ENCODE measurements at regions not wholly inside any gene's neighbourhood (a gene's known extent, or its start where the extent isn't known, plus 50 kb on each side); places are given as distances from the start of the nearest gene placed in this dataset.
A peak's percentile ranks its signal among the peaks of the same experiment; 100 is the strongest.
"Not testable (repeated sequence)": the region's sequence is repeated elsewhere in the genome, so short reads cannot be mapped to it uniquely, and the experiment has no call there.

DNA sequence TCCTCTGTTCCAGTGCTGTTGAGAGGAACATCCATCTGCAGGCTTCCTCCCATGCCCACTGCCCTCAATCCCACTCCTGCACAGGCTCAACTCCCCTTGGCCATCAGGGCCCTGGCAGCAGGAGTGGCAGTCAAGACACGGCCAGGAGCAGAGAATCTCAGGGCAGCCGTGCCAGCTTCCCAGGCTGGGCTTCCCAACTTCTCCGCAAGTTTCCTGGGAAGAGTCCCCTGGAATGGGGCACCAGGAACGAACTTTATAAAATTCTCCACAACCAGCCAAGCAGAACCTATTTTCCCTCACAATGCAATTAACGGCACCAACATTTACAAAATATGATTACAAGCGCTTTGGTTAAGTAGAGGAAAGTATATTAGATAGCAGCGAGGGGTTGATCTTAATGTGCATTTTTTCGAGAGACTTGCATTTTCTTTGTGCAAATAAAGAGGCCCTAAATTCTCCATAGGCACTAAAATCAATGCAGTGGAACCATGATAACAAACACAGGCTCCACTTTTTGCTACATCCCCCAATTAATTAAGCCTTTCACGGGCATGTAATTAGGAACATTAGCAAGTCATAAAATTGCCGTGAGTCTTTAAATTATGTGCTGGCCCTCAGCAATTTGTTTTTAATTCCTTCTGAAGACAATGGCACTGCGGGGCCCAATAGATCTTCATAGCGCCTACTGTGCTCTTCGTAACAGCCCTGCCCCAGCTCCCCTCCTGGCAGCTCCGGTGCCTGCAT, 99.9 kb upstream of the LHX1 start:
- H3K36me3 Mint-ChIP-seq = no peaks in the 10 kb centered on the region
- H3K4me3 Mint-ChIP-seq = no peak overlapping the region
- DNase-seq (no peak), ATAC-seq (replicated peaks) (no peak)
- no peaks in the 10 kb centered on the region for H3K4me1 Mint-ChIP-seq
- H3K27ac Mint-ChIP-seq = no peak overlapping the region
- peaks cover 31 to 47% of the 10 kb centered on the region in 2 donors for H3K27me3 Mint-ChIP-seq
- H3K9me3 Mint-ChIP-seq = peaks cover 0 to 7% of the 10 kb centered on the region in 2 donors

DNA sequence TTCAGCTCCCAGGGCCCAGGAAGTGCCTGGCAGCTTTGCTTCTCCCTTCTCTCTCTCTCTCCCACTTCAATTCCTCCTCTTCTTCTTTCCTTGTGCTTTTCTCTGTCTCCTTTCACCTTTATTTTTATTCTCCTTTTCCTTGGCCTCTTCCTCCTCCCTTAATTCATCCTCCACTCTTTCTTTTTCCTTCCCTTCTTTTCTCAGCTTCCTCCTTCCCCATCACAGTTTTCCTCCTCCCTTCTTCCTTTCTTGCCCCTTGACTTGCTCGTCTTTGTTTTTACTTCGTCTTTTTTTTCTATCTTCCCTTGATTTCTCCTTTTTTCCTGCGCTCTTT, 99.4 kb upstream of the LHX1 start:
- ATAC-seq (replicated peaks) (no peak), DNase-seq (no peak)
- H3K4me3 Mint-ChIP-seq = no peak overlapping the region
- H3K9me3 Mint-ChIP-seq = peaks cover 0 to 7% of the 10 kb centered on the region in 2 donors
- H3K27ac Mint-ChIP-seq = no peak overlapping the region
- H3K4me1 Mint-ChIP-seq = no peaks in the 10 kb centered on the region
- H3K36me3 Mint-ChIP-seq = no peaks in the 10 kb centered on the region
- peaks cover 31 to 52% of the 10 kb centered on the region in 2 donors for H3K27me3 Mint-ChIP-seq

DNA sequence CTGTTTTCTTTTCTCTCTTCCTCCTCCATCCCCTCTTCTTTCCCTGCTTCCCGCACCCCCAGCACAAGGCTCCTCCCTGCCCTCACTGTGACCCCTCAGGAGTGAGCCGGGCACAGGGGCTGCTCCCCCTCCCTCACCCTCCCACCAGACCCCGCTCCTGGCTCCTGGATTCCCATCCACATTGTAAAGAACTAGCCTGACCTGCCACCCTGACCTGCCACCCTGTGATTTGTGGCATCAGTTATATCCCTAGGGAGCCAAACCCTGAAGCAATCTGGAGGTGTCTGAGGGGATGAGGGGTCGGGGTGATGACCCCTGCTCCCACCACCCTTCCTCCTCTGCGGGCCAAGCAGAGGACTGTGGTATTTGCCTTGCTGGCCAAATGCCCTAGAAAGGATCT, 98.0 kb upstream of the LHX1 start:
- DNase-seq = no peak
- no peak for ATAC-seq (replicated peaks)
- Mint-ChIP-seq H3K36me3 (no peaks in the 10 kb centered on the region), H3K27ac (peak overlapping the region; percentile 43), H3K9me3 (peaks cover 0 to 7% of the 10 kb centered on the region in 2 donors), H3K27me3 (peaks cover 37 to 63% of the 10 kb centered on the region in 2 donors), H3K4me3 (no peak overlapping the region), H3K4me1 (no peaks in the 10 kb centered on the region)

DNA sequence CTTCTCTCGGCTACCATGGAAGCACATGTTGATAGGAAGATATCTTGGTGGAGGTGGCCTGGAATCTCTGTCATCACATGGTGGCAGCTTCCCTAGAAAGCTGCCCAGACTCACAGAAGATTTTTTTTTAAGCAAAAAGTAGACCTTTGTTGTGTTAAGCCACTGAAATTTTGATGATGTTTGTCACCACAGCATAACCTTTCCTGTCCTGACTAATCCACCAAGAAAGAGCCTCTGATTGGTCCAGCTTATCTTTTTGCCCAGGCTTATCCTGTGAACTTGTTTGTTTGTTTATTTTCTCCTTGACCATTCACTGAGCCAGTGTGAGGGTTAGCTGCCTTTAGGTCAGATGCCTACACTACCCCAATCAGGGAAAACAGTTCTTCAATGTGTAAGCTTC, 96.5 kb upstream of the LHX1 start:
- Mint-ChIP-seq H3K4me3 (no peak overlapping the region), H3K27ac (no peak overlapping the region), H3K9me3 (peaks cover 0 to 4% of the 10 kb centered on the region in 2 donors), H3K4me1 (no peaks in the 10 kb centered on the region), H3K27me3 (peaks cover 46 to 71% of the 10 kb centered on the region in 2 donors), H3K36me3 (no peaks in the 10 kb centered on the region)
- no peak for DNase-seq
- ATAC-seq (replicated peaks) = no peak

DNA sequence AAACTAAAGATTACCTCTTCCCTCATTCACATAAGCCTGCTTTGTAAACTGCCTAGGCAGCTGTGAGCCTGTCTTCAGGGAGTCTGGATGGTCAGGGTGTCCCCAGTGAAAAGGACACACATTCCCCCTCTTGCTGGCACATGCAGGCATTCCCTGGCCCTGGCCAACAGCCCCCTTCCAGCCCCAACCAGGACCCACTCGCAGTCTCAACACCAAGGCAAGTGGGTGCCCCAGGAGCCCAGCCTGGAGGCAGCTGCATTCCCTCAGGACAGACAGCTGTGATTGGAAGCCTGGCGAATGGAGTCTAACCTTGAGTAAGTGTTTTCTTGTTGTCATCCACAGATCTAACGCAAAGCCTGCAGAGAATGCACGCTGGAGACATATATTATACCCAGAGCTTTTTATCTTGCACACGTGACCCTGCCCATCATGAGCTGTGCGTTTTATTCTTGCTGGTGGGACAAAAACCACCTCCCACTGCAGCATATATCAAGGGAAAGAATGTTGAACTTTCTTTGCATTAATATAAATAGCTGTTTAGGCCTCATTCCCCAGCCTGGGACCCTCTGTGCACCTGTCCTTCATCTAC, 95.0 kb upstream of the LHX1 start:
- Mint-ChIP-seq H3K9me3 (peaks cover 0 to 4% of the 10 kb centered on the region in 2 donors), H3K27me3 (peaks cover 53 to 82% of the 10 kb centered on the region in 2 donors), H3K27ac (no peak overlapping the region), H3K4me1 (no peaks in the 10 kb centered on the region), H3K36me3 (no peaks in the 10 kb centered on the region), H3K4me3 (no peak overlapping the region)
- DNase-seq (no peak), ATAC-seq (replicated peaks) (no peak)

DNA sequence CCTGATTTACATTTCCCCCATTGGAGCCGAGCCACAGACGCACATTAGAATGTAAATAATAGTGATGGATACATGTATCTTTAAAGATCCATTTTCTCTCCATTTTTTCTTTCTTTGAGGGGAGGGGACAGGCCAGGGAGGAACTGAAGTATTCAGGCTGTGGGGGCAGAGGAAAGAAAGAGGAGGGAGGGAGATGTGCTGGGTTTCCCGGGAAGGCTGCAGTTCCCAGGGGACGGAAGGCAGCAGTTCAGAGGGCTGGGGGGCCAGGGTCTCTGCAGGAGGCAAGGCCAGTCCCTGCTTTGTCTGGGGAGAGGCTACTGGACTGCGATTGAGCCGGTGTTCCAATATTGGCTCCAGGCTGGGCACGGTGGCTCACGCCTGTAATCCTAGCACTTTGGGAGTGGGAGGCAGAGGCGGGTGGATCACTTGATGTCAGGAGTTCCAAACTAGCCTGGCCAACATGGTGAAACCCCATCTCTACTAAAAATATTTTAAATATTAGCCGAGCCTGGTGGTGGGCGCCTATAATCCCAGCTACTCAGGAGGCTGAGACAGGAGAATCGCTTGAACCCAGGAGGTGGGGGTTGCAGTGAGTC, 94.2 kb upstream of the LHX1 start:
- Mint-ChIP-seq H3K4me1 (no peaks in the 10 kb centered on the region), H3K4me3 (no peak overlapping the region), H3K27ac (no peak overlapping the region), H3K36me3 (no peaks in the 10 kb centered on the region), H3K9me3 (peaks cover 0 to 4% of the 10 kb centered on the region in 2 donors), H3K27me3 (peaks cover 53 to 77% of the 10 kb centered on the region in 2 donors)
- ATAC-seq (replicated peaks) (no peak), DNase-seq (no peak)

DNA sequence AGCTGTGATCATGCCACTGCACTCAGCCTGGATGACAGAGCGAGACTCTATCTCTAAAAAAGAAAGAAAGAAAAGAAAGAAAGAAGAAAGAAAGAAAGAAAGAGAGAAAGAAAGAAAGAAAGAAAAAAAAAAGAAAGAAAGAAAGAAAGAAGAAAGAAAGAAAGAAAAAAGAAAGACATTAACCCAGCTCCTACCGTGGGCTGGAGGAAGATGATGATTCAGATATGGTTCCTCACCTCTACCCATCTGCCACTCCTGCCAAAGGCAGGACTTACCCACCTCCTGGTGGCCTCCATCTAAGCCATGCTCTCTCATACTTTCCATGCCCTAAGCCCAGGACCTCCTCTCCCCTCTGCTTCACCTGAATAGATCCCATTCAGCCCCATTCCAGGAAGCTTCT, 93.3 kb upstream of the LHX1 start:
- Mint-ChIP-seq H3K36me3 (no peaks in the 10 kb centered on the region), H3K4me3 (no peak overlapping the region), H3K9me3 (peaks cover 0 to 4% of the 10 kb centered on the region in 2 donors), H3K4me1 (no peaks in the 10 kb centered on the region), H3K27ac (no peak overlapping the region), H3K27me3 (peaks cover 53 to 75% of the 10 kb centered on the region in 2 donors)
- DNase-seq = no peak
- no peak for ATAC-seq (replicated peaks)

DNA sequence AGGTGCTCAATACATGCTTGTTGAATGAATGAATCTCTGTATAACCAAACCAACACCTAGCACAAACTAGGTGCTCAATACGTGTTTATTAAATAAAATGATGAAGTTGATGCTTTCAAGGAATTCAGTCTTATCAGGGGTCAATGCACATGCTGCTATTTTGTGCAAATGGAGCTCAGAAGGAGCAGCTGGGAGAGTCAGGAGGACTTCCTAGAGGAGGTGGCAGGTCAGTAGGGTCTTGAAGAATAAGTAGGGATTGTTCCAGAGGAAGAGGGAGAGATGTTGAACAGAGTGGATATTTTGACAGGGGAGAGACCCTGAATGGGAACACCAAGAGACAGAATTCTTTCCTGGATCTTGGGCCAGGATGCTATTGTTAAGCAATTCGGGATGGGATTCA, 92.7 kb upstream of the LHX1 start:
- peaks cover 0 to 4% of the 10 kb centered on the region in 2 donors for H3K9me3 Mint-ChIP-seq
- H3K4me3 Mint-ChIP-seq = no peak overlapping the region
- no peak for DNase-seq
- ATAC-seq (replicated peaks) = no peak
- no peak overlapping the region for H3K27ac Mint-ChIP-seq
- H3K36me3 Mint-ChIP-seq = no peaks in the 10 kb centered on the region
- peaks cover 0 to under 1% of the 10 kb centered on the region in 2 donors for H3K4me1 Mint-ChIP-seq
- peaks cover 48 to 71% of the 10 kb centered on the region in 2 donors for H3K27me3 Mint-ChIP-seq

DNA sequence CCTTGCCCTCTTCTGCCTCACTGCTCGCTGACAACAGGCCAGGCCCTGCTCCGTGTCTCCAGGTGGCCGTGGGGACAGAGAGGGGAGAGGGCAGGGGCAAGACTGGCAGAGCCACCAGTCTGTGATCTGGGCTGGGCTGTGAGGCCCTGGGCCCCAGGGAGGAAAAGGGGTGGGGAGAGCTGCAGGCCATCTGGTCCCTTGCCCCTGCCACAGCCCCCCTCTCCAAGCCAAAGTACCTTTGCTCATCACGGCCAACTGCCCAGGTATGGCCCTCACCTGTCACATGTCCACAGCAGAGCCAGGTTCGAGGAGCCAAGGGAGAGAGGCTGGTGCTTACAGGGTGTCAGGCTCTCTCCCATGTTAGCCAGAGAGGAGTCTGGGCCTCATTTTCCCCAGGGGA, 91.4 kb upstream of the LHX1 start:
- Mint-ChIP-seq H3K9me3 (peaks cover 0 to 3% of the 10 kb centered on the region in 2 donors), H3K4me3 (no peak overlapping the region), H3K27me3 (peaks cover 41 to 59% of the 10 kb centered on the region in 2 donors), H3K4me1 (peaks cover 0 to 3% of the 10 kb centered on the region in 2 donors), H3K27ac (no peak overlapping the region), H3K36me3 (no peaks in the 10 kb centered on the region)
- no peak for ATAC-seq (replicated peaks)
- DNase-seq = no peak

DNA sequence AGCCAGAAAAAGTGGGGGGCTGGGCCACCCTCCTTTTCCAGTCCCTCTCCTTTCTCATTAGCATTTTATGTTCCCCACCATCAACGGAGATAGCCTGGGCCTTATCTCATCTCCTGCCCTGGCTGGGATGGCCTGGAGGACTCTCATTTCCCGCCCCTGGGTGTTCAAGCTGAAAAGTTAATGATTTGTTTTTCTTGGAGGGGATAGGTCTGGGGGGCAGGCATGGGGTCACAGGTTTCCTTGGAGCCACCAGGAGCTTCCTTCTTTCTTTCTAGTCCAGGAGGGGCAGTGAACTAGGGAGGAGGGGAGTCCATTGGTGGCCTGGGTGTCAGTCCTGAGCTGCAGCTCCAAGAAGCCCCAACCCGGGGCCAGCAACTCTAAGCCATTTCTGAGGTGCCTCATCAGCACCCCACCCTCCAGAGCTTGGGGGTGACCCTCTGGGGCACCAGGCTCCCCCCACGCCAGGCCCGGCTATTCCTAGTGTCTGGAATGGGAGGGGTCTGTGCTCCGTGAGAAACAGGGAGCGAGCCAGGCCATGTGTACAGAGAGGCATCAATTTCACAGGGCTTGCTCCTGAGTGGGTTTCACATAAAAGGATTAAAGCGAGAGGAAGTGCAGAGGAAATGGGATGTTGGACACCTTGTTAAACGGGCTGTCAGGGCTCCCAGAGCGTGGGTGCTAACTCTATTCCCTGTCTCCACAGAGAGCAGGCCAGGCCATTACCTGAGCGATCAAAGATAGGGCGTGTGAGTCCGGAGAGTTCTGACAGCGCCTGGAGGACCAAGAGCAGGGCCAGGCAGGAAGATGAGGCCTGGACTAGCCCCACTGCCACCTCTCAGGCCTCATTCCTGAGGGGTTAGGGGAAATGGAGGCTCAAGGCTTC, 90.6 kb upstream of the LHX1 start:
- DNase-seq (no peak), ATAC-seq (replicated peaks) (no peak)
- Mint-ChIP-seq H3K27me3 (peaks cover 36 to 54% of the 10 kb centered on the region in 2 donors), H3K4me3 (no peak overlapping the region), H3K9me3 (no peaks in the 10 kb centered on the region), H3K27ac (no peak overlapping the region), H3K4me1 (peaks cover 0 to 3% of the 10 kb centered on the region in 2 donors), H3K36me3 (no peaks in the 10 kb centered on the region)

DNA sequence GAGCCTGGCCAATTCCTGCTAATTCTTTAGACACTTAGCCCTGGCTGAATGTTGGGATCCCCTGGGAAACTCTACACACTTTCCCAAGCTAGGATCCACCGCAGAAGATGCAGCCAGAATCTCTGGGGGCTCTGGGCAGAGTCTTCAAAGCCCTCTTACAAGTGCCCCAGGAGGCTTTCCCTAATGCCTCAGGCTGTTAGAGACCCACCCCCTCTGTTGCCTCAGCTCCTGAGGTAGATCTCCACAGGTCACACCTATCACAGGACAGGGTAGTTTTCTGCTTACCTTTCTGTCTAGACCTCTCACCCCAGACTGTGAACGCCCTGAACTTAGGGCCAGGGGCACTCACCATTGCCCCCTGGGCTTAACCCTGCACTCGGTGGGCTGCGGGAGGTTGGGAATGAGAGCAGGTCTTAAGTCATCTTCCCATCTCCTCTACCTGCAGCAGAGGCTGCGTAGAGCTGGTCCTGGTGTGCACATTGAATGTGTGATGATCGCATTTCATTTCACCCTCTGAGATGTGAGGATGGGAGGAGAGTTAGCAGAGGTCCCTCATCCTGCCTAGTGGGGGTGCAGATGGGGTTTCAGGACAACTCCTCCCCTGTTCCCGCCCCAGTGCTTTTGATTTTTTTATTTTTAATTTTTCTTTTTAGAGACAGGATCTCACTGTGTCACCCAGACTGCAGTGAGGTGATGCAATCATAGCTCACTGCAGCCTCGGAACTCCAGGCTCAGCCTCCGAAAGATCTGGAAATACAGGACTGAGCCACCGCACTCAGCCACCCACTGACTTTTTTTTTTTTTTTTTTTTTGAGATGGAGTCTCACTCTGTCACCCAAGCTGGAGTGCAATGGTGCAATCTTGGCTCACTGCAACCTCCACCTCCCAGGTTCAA, 89.0 kb upstream of the LHX1 start:
- no peaks in the 10 kb centered on the region for H3K36me3 Mint-ChIP-seq
- peaks cover 33 to 38% of the 10 kb centered on the region in 2 donors for H3K27me3 Mint-ChIP-seq

DNA sequence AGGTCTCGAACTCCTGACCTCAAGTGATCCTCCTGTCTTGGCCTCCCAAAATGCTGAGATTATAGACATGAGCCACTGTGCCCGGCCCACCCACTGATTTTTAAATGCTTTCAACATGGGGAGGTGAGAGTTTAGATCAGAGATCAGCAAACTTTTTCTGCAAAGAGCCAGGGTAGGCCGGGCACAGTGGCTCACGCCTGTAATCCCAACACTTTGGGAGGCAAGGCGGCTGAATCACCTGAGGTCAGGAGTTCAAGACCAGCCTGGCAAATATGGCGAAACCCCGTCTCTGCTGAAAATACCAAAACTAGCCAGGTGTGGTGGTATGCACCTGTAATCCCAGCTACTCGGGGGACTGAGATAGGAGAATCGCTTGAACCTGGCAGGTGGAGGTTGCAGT, 88.3 kb upstream of the LHX1 start:
- H3K27ac Mint-ChIP-seq; H3K36me3 Mint-ChIP-seq; ATAC-seq (replicated peaks); H3K9me3 Mint-ChIP-seq; DNase-seq; H3K4me3 Mint-ChIP-seq; H3K4me1 Mint-ChIP-seq: not testable (repeated sequence)
- peaks cover 28 to 33% of the 10 kb centered on the region in 2 donors for H3K27me3 Mint-ChIP-seq

More for the DNA sequence above, 89.0 kb upstream of the LHX1 start:
- no peaks in the 10 kb centered on the region for H3K9me3 Mint-ChIP-seq
- no peak for ATAC-seq (replicated peaks)
- no peak overlapping the region for H3K27ac Mint-ChIP-seq
- peaks cover 0 to 3% of the 10 kb centered on the region in 2 donors for H3K4me1 Mint-ChIP-seq
- no peak overlapping the region for H3K4me3 Mint-ChIP-seq
- DNase-seq = no peak

DNA sequence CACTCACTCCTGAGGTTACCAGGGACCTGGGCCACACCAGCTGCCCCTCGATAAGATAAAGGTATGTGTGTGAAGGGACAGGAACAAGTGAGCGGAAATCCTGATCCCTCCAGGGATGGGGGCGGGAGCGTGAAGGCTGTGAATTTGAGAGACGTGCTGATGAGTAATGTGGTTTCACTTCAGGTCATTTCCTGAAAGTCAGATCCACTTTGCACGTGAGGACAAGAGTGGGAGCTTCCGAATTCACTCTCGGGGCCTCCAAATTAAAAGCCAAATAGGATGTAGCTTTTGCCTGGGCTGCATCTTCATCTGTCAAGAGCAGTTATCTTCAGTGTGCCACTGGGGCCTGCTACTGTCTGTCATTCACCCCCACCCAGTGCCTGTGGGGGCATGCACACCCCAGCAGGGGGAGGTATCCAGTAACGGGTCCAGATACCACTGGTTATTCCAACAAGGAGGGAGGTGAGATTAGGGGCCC, 87.4 kb upstream of the LHX1 start:
- Mint-ChIP-seq H3K27me3 (peaks cover 20 to 24% of the 10 kb centered on the region in 2 donors), H3K4me1 (peaks cover 0 to 3% of the 10 kb centered on the region in 2 donors), H3K4me3 (no peak overlapping the region), H3K9me3 (no peaks in the 10 kb centered on the region), H3K36me3 (no peaks in the 10 kb centered on the region), H3K27ac (no peak overlapping the region)
- DNase-seq (no peak), ATAC-seq (replicated peaks) (peak; percentile 21 to 36)

Data from stimulated activated naive B cell treated with anti-CD40 and anti-IgM and Interleukin-4, amounts not matched to agents 10 μg/mL and 1 μg/mL and 100 μg/mL, for 72 hours (primary cell).